ENCODE measurements at regions not wholly inside any gene's neighbourhood (a gene's known extent, or its start where the extent isn't known, plus 50 kb on each side); places are given as distances from the start of the nearest gene placed in this dataset.
"Not testable (repeated sequence)": the region's sequence is repeated elsewhere in the genome, so short reads cannot be mapped to it uniquely, and the experiment has no call there.

GRCh38 chr5:145660897-145661640 lies 174.1 kb downstream of the PRELID2 start:
- DNase-seq (ENCODE audit: low read depth in 4 of 4, low spot score in 3 of 4) = no peak

GRCh38 chr5:145658435-145658834 lies 176.7 kb downstream of the PRELID2 start:
- no peak for DNase-seq (ENCODE audit: low read depth in 4 of 4, low spot score in 3 of 4)

- DNase-seq (ENCODE audit: low read depth in 4 of 4, low spot score in 3 of 4) = not testable (repeated sequence)
Observed at GRCh38 chr5:145652700-145653099, 182.4 kb downstream of the PRELID2 start.

GRCh38 chr5:145647137-145647536 lies 188.0 kb downstream of the PRELID2 start:
- not testable (repeated sequence) for DNase-seq (ENCODE audit: low read depth in 4 of 4, low spot score in 3 of 4)

GRCh38 chr5:145643214-145643613 lies 191.9 kb downstream of the PRELID2 start:
- not testable (repeated sequence) for DNase-seq (ENCODE audit: low read depth in 4 of 4, low spot score in 3 of 4)

GRCh38 chr5:145637396-145637795 lies 197.7 kb downstream of the PRELID2 start:
- no peak for DNase-seq (ENCODE audit: low read depth in 4 of 4, low spot score in 3 of 4)

- DNase-seq (ENCODE audit: low read depth in 4 of 4, low spot score in 3 of 4) = no peak
Observed at GRCh38 chr5:145636371-145636770, 198.8 kb downstream of the PRELID2 start.

- DNase-seq (ENCODE audit: low read depth in 4 of 4, low spot score in 3 of 4) = no peak
Observed at GRCh38 chr5:145633474-145633873, 201.7 kb downstream of the PRELID2 start.

- no peak for DNase-seq (ENCODE audit: low read depth in 4 of 4, low spot score in 3 of 4)
Observed at GRCh38 chr5:145632701-145633100, 202.4 kb downstream of the PRELID2 start.

- DNase-seq (ENCODE audit: low read depth in 4 of 4, low spot score in 3 of 4) = no peak
Observed at GRCh38 chr5:145629047-145629446, 206.1 kb downstream of the PRELID2 start.

- no peak for DNase-seq (ENCODE audit: low read depth in 4 of 4, low spot score in 3 of 4)
Observed at GRCh38 chr5:145628525-145628924, 206.6 kb downstream of the PRELID2 start.

GRCh38 chr5:145619806-145620310 lies 215.3 kb downstream of the PRELID2 start:
- no peak for DNase-seq (ENCODE audit: low read depth in 4 of 4, low spot score in 3 of 4)

GRCh38 chr5:145616739-145617138 lies 218.4 kb downstream of the PRELID2 start:
- not testable (repeated sequence) for DNase-seq (ENCODE audit: low read depth in 4 of 4, low spot score in 3 of 4)

GRCh38 chr5:145598983-145599382 lies 236.2 kb downstream of the PRELID2 start:
- no peak for DNase-seq (ENCODE audit: low read depth in 4 of 4, low spot score in 3 of 4)

GRCh38 chr5:145598184-145598583 lies 237.0 kb downstream of the PRELID2 start:
- no peak for DNase-seq (ENCODE audit: low read depth in 4 of 4, low spot score in 3 of 4)

- no peak for DNase-seq (ENCODE audit: low read depth in 4 of 4, low spot score in 3 of 4)
Observed at GRCh38 chr5:145591578-145591977, 243.6 kb downstream of the PRELID2 start.

- DNase-seq (ENCODE audit: low read depth in 4 of 4, low spot score in 3 of 4) = no peak
Observed at GRCh38 chr5:145589063-145589462, 246.1 kb downstream of the PRELID2 start.

- DNase-seq (ENCODE audit: low read depth in 4 of 4, low spot score in 3 of 4) = no peak
Observed at GRCh38 chr5:145588558-145588957, 246.6 kb downstream of the PRELID2 start.

- no peak for DNase-seq (ENCODE audit: low read depth in 4 of 4, low spot score in 3 of 4)
Observed at GRCh38 chr5:145588113-145588512, 247.0 kb downstream of the PRELID2 start.

- DNase-seq (ENCODE audit: low read depth in 4 of 4, low spot score in 3 of 4) = no peak
Observed at GRCh38 chr5:145587710-145588109, 247.4 kb downstream of the PRELID2 start.

- no peak for DNase-seq (ENCODE audit: low read depth in 4 of 4, low spot score in 3 of 4)
Observed at GRCh38 chr5:145587308-145587672, 247.9 kb downstream of the PRELID2 start.

- no peak for DNase-seq (ENCODE audit: low read depth in 4 of 4, low spot score in 3 of 4)
Observed at GRCh38 chr5:145586661-145587307, 248.4 kb downstream of the PRELID2 start.
